Neuronal stem cell (in vitro differentiated cells): ENCODE measurements at regions not wholly inside any gene's neighbourhood (a gene's known extent, or its start where the extent isn't known, plus 50 kb on each side); places are given as distances from the start of the nearest gene placed in this dataset.

ENCODE experiments used
- DNase-seq: peaks from one replicate; pipeline ENCODE4 v3.0.0-alpha.2; 2013; ENCODE audit warnings: low spot score
- H2AFZ ChIP-seq: one replicate; pipeline ENCODE4 v1.6.1; 2013; ENCODE audit warnings: mild to moderate bottlenecking, low read length, inconsistent platforms
- H2AK5ac ChIP-seq: 2 replicates; pipeline ENCODE4 v1.6.1; 2013; ENCODE audit warnings: low read depth, mild to moderate bottlenecking, inconsistent platforms, low read length, moderate library complexity, mixed read lengths
- H2BK120ac ChIP-seq: 2 replicates; pipeline ENCODE4 v1.6.1; 2013; ENCODE audit warnings: low read depth, mild to moderate bottlenecking, inconsistent platforms, low read length, moderate library complexity, mixed read lengths
- H2BK12ac ChIP-seq: one replicate; pipeline ENCODE4 v1.6.1; 2013; ENCODE audit warnings: low read length, inconsistent platforms
- H2BK15ac ChIP-seq: 2 replicates; pipeline ENCODE4 v1.6.1; 2013; ENCODE audit warnings: mild to moderate bottlenecking, low read length, inconsistent platforms, mixed read lengths
- H2BK5ac ChIP-seq: one replicate; pipeline ENCODE4 v1.6.1; 2013; ENCODE audit warnings: inconsistent platforms, mild to moderate bottlenecking, low read length, moderate library complexity
- H3K14ac ChIP-seq: one replicate; pipeline ENCODE4 v1.6.1; 2013; ENCODE audit warnings: low read length, inconsistent platforms
- H3K18ac ChIP-seq: 2 replicates; pipeline ENCODE4 v1.6.1; 2013; ENCODE audit warnings: low read length, inconsistent platforms
- H3K23ac ChIP-seq: 2 replicates; pipeline ENCODE4 v1.6.1; 2013; ENCODE audit warnings: low read depth, mild to moderate bottlenecking, mixed read lengths, low read length, inconsistent platforms; ENCODE audit not compliant: poor library complexity
- H3K27ac ChIP-seq: replicated peaks from 3 replicates; pipeline ENCODE4 v1.5.1; 2013; ENCODE audit warnings: low read length, inconsistent platforms
- H3K27me3 ChIP-seq, 3 experiments: 2 replicates each; pipeline ENCODE4 v1.6.1; 2013; ENCODE audit warnings: low read length in 3 of 3, mild to moderate bottlenecking in 2 of 3, inconsistent platforms in 1 of 3, low read depth in 1 of 3, mixed read lengths in 1 of 3, moderate library complexity in 1 of 3; ENCODE audit not compliant: control insufficient read depth in 3 of 3, insufficient read depth in 3 of 3
- H3K36me3 ChIP-seq, 2 donors: replicated peaks in 1 of 2; 2 replicates each; pipeline ENCODE4 v1.6.1; 2013; ENCODE audit warnings: low read length in 2 of 2; ENCODE audit not compliant: control insufficient read depth in 2 of 2, insufficient read depth in 2 of 2
- H3K4ac ChIP-seq: 2 replicates; pipeline ENCODE4 v1.6.1; 2013; ENCODE audit warnings: inconsistent platforms, mild to moderate bottlenecking, low read length, moderate library complexity
- H3K4me1 ChIP-seq, 2 donors: 1 replicate in 1 of 2; 2 replicates in 1 of 2; pipeline ENCODE4 v1.6.1; 2013; ENCODE audit warnings: low read length in 2 of 2, low read depth in 1 of 2; ENCODE audit not compliant: control insufficient read depth in 2 of 2, insufficient read depth in 1 of 2
- H3K4me2 ChIP-seq: one replicate; pipeline ENCODE4 v1.6.1; 2013; ENCODE audit warnings: mild to moderate bottlenecking, low read length, inconsistent platforms; ENCODE audit not compliant: insufficient read depth, poor library complexity, severe bottlenecking
- H3K4me3 ChIP-seq, 2 donors: 2 replicates each; pipeline ENCODE4 v1.5.1; 2013; ENCODE audit warnings: low read length in 2 of 2, mild to moderate bottlenecking in 2 of 2, inconsistent platforms in 1 of 2, moderate library complexity in 1 of 2
- H3K79me1 ChIP-seq: one replicate; pipeline ENCODE4 v1.6.1; 2013; ENCODE audit warnings: low read depth, mild to moderate bottlenecking, inconsistent platforms, low read length, moderate library complexity
- H3K9ac ChIP-seq: one replicate; pipeline ENCODE4 v1.6.1; 2013; ENCODE audit warnings: mild to moderate bottlenecking, low read depth, low read length, inconsistent platforms; ENCODE audit not compliant: poor library complexity
- H3K9me3 ChIP-seq, 2 donors: replicated peaks in 1 of 2; 2 replicates each; pipeline versions ENCODE3 to v1.6.1; 2013; ENCODE audit warnings: low read length in 2 of 2, mild to moderate bottlenecking in 2 of 2, inconsistent platforms in 1 of 2, low read depth in 1 of 2, mixed read lengths in 1 of 2, moderate library complexity in 1 of 2; ENCODE audit not compliant: control insufficient read depth in 2 of 2, insufficient read depth in 1 of 2
- H4K8ac ChIP-seq: one replicate; pipeline ENCODE4 v1.6.1; 2013; ENCODE audit warnings: low read depth, mild to moderate bottlenecking, inconsistent platforms, low read length, moderate library complexity
- H4K91ac ChIP-seq: one replicate; pipeline ENCODE4 v1.6.1; 2013; ENCODE audit warnings: low read length, low read depth, mild to moderate bottlenecking, inconsistent platforms; ENCODE audit not compliant: poor library complexity
- WGBS, 2 donors: extraction: QIAGEN DNeasy Blood & Tissue Kit; methylation state at CpG; one replicate each; pipeline ENCODE4 v1.1.7; 2013; ENCODE audit warnings: missing lambda C conversion rate in 2 of 2, mixed read lengths in 1 of 2; ENCODE audit not compliant: insufficient read length in 2 of 2, insufficient replicate concordance in 1 of 2; ENCODE audit errors: extremely low coverage in 2 of 2; 5-methylcytosine and 5-hydroxymethylcytosine counted together

DNA sequence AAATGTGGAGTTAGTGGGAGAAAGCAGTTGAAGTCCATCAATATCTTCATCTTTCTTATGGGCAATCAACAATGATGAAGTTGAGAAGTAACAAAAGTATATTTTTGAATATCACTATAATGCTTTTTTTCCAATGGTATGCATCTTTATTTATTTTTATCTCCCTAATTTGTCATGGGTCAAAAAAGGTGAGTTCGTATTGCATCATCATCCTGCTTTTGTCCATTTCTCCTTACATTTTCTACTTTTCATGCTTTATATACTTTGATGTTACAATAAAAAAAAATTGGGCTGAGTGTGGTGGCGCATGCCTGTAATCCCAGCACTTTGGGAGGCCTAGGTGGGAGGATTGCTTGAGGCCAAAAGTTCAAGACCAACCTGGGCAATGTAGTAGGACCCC, 101.2 kb upstream of the STXBP5 start:
- Histone ChIP-seq H3K4me1 (no peaks in the 10 kb centered on the region), H3K27me3 (no peaks in the 10 kb centered on the region), H2BK15ac (no peak overlapping the region), H3K4me2 (no peak overlapping the region), H2BK5ac (no peak overlapping the region), H2AFZ (no peak overlapping the region), H3K36me3 (no peaks in the 10 kb centered on the region), H3K4me3 (no peak overlapping the region), H2AK5ac (no peak overlapping the region), H3K14ac (no peak overlapping the region), H3K18ac (no peak overlapping the region), H3K9me3 (no peaks in the 10 kb centered on the region), H4K8ac (no peak overlapping the region), H3K9ac (no peak overlapping the region), H3K4ac (no peak overlapping the region), H4K91ac (no peak overlapping the region), H3K23ac (no peak overlapping the region), H2BK120ac (no peak overlapping the region), H3K79me1 (no peaks in the 10 kb centered on the region), H3K27ac (no peak overlapping the region), H2BK12ac (no peak overlapping the region)
- no peak for DNase-seq
- no CpG with 5 or more reads among the region's 2 CpGs for WGBS, 2 donors

GRCh38 chr6:147103694-147104093, 100.5 kb upstream of the STXBP5 start:
- Histone ChIP-seq H3K36me3 (no peaks in the 10 kb centered on the region), H2BK120ac (no peak overlapping the region), H2BK12ac (no peak overlapping the region), H3K14ac (no peak overlapping the region), H3K27me3 (no peaks in the 10 kb centered on the region), H3K4me1 (no peaks in the 10 kb centered on the region), H2BK5ac (no peak overlapping the region), H2AK5ac (no peak overlapping the region), H3K4ac (no peak overlapping the region), H3K79me1 (no peaks in the 10 kb centered on the region), H4K91ac (no peak overlapping the region), H3K4me3 (no peak overlapping the region), H4K8ac (no peak overlapping the region), H3K9ac (no peak overlapping the region), H2AFZ (no peak overlapping the region), H3K27ac (no peak overlapping the region), H3K18ac (no peak overlapping the region), H3K23ac (no peak overlapping the region), H2BK15ac (no peak overlapping the region), H3K9me3 (no peaks in the 10 kb centered on the region), H3K4me2 (no peak overlapping the region)
- no peak for DNase-seq

GRCh38 chr6:147105786-147106185, 98.4 kb upstream of the STXBP5 start:
- WGBS, 2 donors, result no CpG with 5 or more reads among the region's 5 CpGs
- Histone ChIP-seq H2BK120ac (no peak overlapping the region), H2AK5ac (no peak overlapping the region), H3K18ac (no peak overlapping the region), H3K9ac (no peak overlapping the region), H2BK12ac (no peak overlapping the region), H3K4ac (no peak overlapping the region), H3K27ac (no peak overlapping the region), H2AFZ (no peak overlapping the region), H3K4me1 (no peaks in the 10 kb centered on the region), H2BK5ac (no peak overlapping the region), H3K9me3 (no peaks in the 10 kb centered on the region), H3K27me3 (no peaks in the 10 kb centered on the region), H2BK15ac (no peak overlapping the region), H3K23ac (no peak overlapping the region), H3K36me3 (no peaks in the 10 kb centered on the region), H3K4me2 (no peak overlapping the region), H3K79me1 (no peaks in the 10 kb centered on the region), H3K4me3 (no peak overlapping the region), H4K91ac (no peak overlapping the region), H4K8ac (no peak overlapping the region), H3K14ac (no peak overlapping the region)
- no peak for DNase-seq

GRCh38 chr6:147106759-147107401, 97.3 kb upstream of the STXBP5 start:
- Histone ChIP-seq H2BK15ac (no peak overlapping the region), H4K8ac (no peak overlapping the region), H3K27me3 (no peaks in the 10 kb centered on the region), H3K4me2 (no peak overlapping the region), H3K4ac (no peak overlapping the region), H3K9me3 (no peaks in the 10 kb centered on the region), H4K91ac (no peak overlapping the region), H3K18ac (no peak overlapping the region), H3K36me3 (no peaks in the 10 kb centered on the region), H2BK12ac (no peak overlapping the region), H2BK5ac (no peak overlapping the region), H3K4me1 (no peaks in the 10 kb centered on the region), H2AK5ac (no peak overlapping the region), H3K9ac (no peak overlapping the region), H2BK120ac (no peak overlapping the region), H3K23ac (no peak overlapping the region), H3K27ac (no peak overlapping the region), H3K79me1 (no peaks in the 10 kb centered on the region), H3K4me3 (no peak overlapping the region), H3K14ac (no peak overlapping the region), H2AFZ (peak overlapping the region; percentile 35)
- no CpG with 5 or more reads among the region's 7 CpGs for WGBS, 2 donors
- no peak for DNase-seq
